ENCODE measurements at regions not wholly inside any gene's neighbourhood (a gene's known extent, or its start where the extent isn't known, plus 50 kb on each side); places are given as distances from the start of the nearest gene placed in this dataset.

DNA sequence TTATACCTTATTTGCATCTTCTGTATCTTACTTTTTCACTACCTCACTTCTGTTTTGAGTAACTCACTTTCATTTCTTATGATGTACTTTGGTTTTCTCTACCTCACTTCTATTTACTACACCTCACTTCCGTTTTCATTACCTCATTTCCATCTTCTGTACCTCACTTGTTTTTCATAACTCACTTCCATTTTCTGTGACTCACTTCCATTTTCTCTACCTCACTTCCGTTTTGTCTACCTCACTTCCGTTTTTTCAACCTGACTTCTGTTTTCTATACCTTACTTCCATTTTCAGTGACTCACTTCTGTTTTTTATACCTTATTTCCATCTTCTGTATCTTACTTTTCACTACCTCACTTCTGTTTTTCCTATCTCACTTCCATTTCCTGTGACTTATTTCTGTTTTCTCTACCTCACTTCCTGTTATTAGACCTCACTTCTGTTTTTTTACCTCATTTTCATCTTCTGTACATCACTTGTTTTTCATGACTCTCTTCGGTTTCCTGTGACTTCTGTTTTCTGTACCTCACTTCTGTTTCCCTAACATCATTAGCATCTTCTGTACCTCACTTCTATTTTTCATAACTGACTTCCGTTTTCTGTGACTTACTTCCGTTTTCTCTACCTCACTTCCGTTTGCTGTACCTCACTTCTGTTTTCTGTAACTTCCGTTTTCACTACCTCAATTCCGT lies 493.1 kb upstream of the AKR1E2 start:
- TF ChIP-seq, protein P1, sequence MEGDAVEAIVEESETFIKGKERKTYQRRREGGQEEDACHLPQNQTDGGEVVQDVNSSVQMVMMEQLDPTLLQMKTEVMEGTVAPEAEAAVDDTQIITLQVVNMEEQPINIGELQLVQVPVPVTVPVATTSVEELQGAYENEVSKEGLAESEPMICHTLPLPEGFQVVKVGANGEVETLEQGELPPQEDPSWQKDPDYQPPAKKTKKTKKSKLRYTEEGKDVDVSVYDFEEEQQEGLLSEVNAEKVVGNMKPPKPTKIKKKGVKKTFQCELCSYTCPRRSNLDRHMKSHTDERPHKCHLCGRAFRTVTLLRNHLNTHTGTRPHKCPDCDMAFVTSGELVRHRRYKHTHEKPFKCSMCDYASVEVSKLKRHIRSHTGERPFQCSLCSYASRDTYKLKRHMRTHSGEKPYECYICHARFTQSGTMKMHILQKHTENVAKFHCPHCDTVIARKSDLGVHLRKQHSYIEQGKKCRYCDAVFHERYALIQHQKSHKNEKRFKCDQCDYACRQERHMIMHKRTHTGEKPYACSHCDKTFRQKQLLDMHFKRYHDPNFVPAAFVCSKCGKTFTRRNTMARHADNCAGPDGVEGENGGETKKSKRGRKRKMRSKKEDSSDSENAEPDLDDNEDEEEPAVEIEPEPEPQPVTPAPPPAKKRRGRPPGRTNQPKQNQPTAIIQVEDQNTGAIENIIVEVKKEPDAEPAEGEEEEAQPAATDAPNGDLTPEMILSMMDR (IDR thresholded peaks at IDR 0.05), result no peak
- no peak for TF ChIP-seq POLR2AphosphoS5 (IDR thresholded peaks at IDR 0.05)
- no peak for TF ChIP-seq EP300 (IDR thresholded peaks at IDR 0.05)
- no peak for TF ChIP-seq POLR2A (IDR thresholded peaks at IDR 0.05)

Measured in sigmoid colon (tissue), 4 donors.